ENCODE measurements at regions not wholly inside any gene's neighbourhood (a gene's known extent, or its start where the extent isn't known, plus 50 kb on each side); places are given as distances from the start of the nearest gene placed in this dataset.

- Histone ChIP-seq H3K4me3 (no peak overlapping the region), H3K27ac (peak overlapping the region in 3 of 4 donors; percentile 35 to 49 (median 44)), H3K4me1 (peaks cover 18 to 35% of the 10 kb centered on the region in 2 donors), H3K9me3 (no peaks in the 10 kb centered on the region), H3K27me3 (no peaks in the 10 kb centered on the region), H3K36me3 (no peaks in the 10 kb centered on the region)
- intact Hi-C loops (cut with DNase I; ENCODE audit: low total_unique reads), result no loop called here
- TF ChIP-seq POLR2A (IDR thresholded peaks at IDR 0.05), result no peak
- no peak for TF ChIP-seq CTCF (IDR thresholded peaks at IDR 0.05 in 4 of 5, conservative IDR thresholded peaks at IDR 0.05 in 1 of 5)
- ATAC-seq (no peak), DNase-seq (no peak)
- in situ Hi-C loops (cut with MboI; ENCODE audit: low sequenced_read_pairs in 4 of 4), result no loop called here
Observed at GRCh38 chr10:4262870-4263600, 478.0 kb upstream of the KLF6 start.

GRCh38 chr10:4262449-4262848 is 477.4 kb upstream of the KLF6 start:
- no peak for ATAC-seq

GRCh38 chr10:4260483-4261124 is 475.6 kb upstream of the KLF6 start:
- intact Hi-C loops (cut with DNase I; ENCODE audit: low total_unique reads), result no loop called here
- Histone ChIP-seq H3K27ac (peak overlapping the region; percentile 43 to 61 (median 60)), H3K9me3 (no peaks in the 10 kb centered on the region), H3K27me3 (no peaks in the 10 kb centered on the region), H3K36me3 (no peaks in the 10 kb centered on the region), H3K4me3 (no peak overlapping the region), H3K4me1 (peaks cover 18 to 35% of the 10 kb centered on the region in 2 donors)
- in situ Hi-C loops (cut with MboI; ENCODE audit: low sequenced_read_pairs in 4 of 4), result no loop called here
- no peak for TF ChIP-seq CTCF (IDR thresholded peaks at IDR 0.05 in 4 of 5, conservative IDR thresholded peaks at IDR 0.05 in 1 of 5)
- no peak for TF ChIP-seq POLR2A (IDR thresholded peaks at IDR 0.05)
- DNase-seq (no peak), ATAC-seq (peak; percentile 93 to 97)

More at GRCh38 chr10:4262449-4262848, 477.4 kb upstream of the KLF6 start:
- no peak overlapping the region for H3K4me3 ChIP-seq
- in situ Hi-C loops (cut with MboI; ENCODE audit: low sequenced_read_pairs in 4 of 4) (no loop called here), intact Hi-C loops (cut with DNase I; ENCODE audit: low total_unique reads) (no loop called here)
- H3K36me3 ChIP-seq, result no peaks in the 10 kb centered on the region
- no peaks in the 10 kb centered on the region for H3K9me3 ChIP-seq
- no peak for DNase-seq
- H3K27me3 ChIP-seq, result no peaks in the 10 kb centered on the region
- H3K27ac ChIP-seq, result peak overlapping the region in 2 of 4 donors; percentile 8 to 35
- TF ChIP-seq POLR2A (IDR thresholded peaks at IDR 0.05) (no peak), CTCF (IDR thresholded peaks at IDR 0.05 in 4 of 5, conservative IDR thresholded peaks at IDR 0.05 in 1 of 5) (no peak)
- H3K4me1 ChIP-seq, result peaks cover 18 to 35% of the 10 kb centered on the region in 2 donors

GRCh38 chr10:4257939-4258465 is 473.0 kb upstream of the KLF6 start:
- ATAC-seq (no peak), DNase-seq (no peak)
- in situ Hi-C loops (cut with MboI; ENCODE audit: low sequenced_read_pairs in 4 of 4) (no loop called here), intact Hi-C loops (cut with DNase I; ENCODE audit: low total_unique reads) (no loop called here)
- TF ChIP-seq CTCF (IDR thresholded peaks at IDR 0.05 in 4 of 5, conservative IDR thresholded peaks at IDR 0.05 in 1 of 5) (no peak), POLR2A (IDR thresholded peaks at IDR 0.05) (no peak)
- no peak overlapping the region for H3K4me3 ChIP-seq
- H3K9me3 ChIP-seq, result no peaks in the 10 kb centered on the region
- H3K4me1 ChIP-seq, result peaks cover 21 to 25% of the 10 kb centered on the region in 2 donors
- H3K27me3 ChIP-seq, result no peaks in the 10 kb centered on the region
- H3K27ac ChIP-seq, result no peak overlapping the region
- no peaks in the 10 kb centered on the region for H3K36me3 ChIP-seq
